ENCODE measurements at regions not wholly inside any gene's neighbourhood (a gene's known extent, or its start where the extent isn't known, plus 50 kb on each side); places are given as distances from the start of the nearest gene placed in this dataset.

GRCh38 chr11:69978841-69979614 lies 99.1 kb upstream of the ANO1 start:
- H3K9ac ChIP-seq (ENCODE audit: insufficient read depth, low read depth, low read length), result no peak overlapping the region
- CTCF ChIA-PET (ENCODE audit: low intra/inter-chr PET ratio, low total read pairs), result no interaction called here
- WGBS (ENCODE audit: low lambda C conversion rate), result 18% methylated on average over 10 of the region's 10 CpGs
- H3K9me3 ChIP-seq (ENCODE audit: low read length), result no peaks in the 10 kb centered on the region
- FAIRE-seq (no peak), ATAC-seq (no peak), DNase-seq (ENCODE audit: low spot score) (no peak)
- no peaks in the 10 kb centered on the region for H4K20me1 ChIP-seq (ENCODE audit: insufficient read depth, low read length)
- no TSS peak for BruUV-seq (replicated peaks)
- POLR2A ChIA-PET, result no interaction called here
- H3K79me2 ChIP-seq (ENCODE audit: insufficient read depth, low read length), result no peaks in the 10 kb centered on the region
- no peak overlapping the region for H3K4me3 ChIP-seq (replicated peaks in 1 of 3; ENCODE audit: insufficient read depth in 1 of 3, low read depth in 2 of 3, low read length in 3 of 3)
- H3K4me2 ChIP-seq (ENCODE audit: low read depth, low read length), result no peak overlapping the region
- H3K27ac ChIP-seq (ENCODE audit: extremely low read length, insufficient read depth, low read length), result no peak overlapping the region
- in situ Hi-C loops (cut with HindIII; ENCODE audit: extremely low pct_ligation_motif_present, low pct_unique_long_range_greater_than_20kb) (no loop called here), intact Hi-C loops (cut with micrococcal nuclease; ENCODE audit: unreplicated experiment) (no loop called here)
- no peak for TF ChIP-seq ZFYVE20 (CRISPR knock-in tag; IDR thresholded peaks at IDR 0.05; ENCODE audit: borderline replicate concordance, low read depth)
- TF ChIP-seq ZKSCAN8 (CRISPR knock-in tag; IDR thresholded peaks at IDR 0.05; ENCODE audit: borderline replicate concordance), result no peak
- no peak for TF ChIP-seq ZFP91 (CRISPR knock-in tag; IDR thresholded peaks at IDR 0.05; ENCODE audit: borderline replicate concordance)
- no peak for TF ChIP-seq MTF2 (CRISPR knock-in tag; IDR thresholded peaks at IDR 0.05; ENCODE audit: borderline replicate concordance)
- no peaks in the 10 kb centered on the region for H3K36me3 ChIP-seq (replicated peaks in 1 of 2; ENCODE audit: control insufficient read depth in 1 of 2, insufficient read depth in 2 of 2, low read length in 2 of 2)
- no peaks in the 10 kb centered on the region for H3K4me1 ChIP-seq (ENCODE audit: insufficient read depth, low read length)
- H3K27me3 ChIP-seq (ENCODE audit: control insufficient read depth in 1 of 2, insufficient read depth in 2 of 2, low read length in 2 of 2), result peaks cover 16 to 74% of the 10 kb centered on the region in 2 experiments
- no peak overlapping the region for H2AFZ ChIP-seq (ENCODE audit: low read length)

GRCh38 chr11:69979632-69980031 lies 98.5 kb upstream of the ANO1 start:
- Histone ChIP-seq H3K4me2 (ENCODE audit: low read depth, low read length) (no peak overlapping the region), H2AFZ (ENCODE audit: low read length) (no peak overlapping the region), H3K9ac (ENCODE audit: insufficient read depth, low read depth, low read length) (no peak overlapping the region), H3K4me3 (replicated peaks in 1 of 3; ENCODE audit: insufficient read depth in 1 of 3, low read depth in 2 of 3, low read length in 3 of 3) (no peak overlapping the region), H3K9me3 (ENCODE audit: low read length) (no peaks in the 10 kb centered on the region), H3K36me3 (replicated peaks in 1 of 2; ENCODE audit: control insufficient read depth in 1 of 2, insufficient read depth in 2 of 2, low read length in 2 of 2) (no peaks in the 10 kb centered on the region), H3K27me3 (ENCODE audit: control insufficient read depth in 1 of 2, insufficient read depth in 2 of 2, low read length in 2 of 2) (peaks cover 18 to 76% of the 10 kb centered on the region in 2 experiments), H3K4me1 (ENCODE audit: insufficient read depth, low read length) (no peaks in the 10 kb centered on the region), H4K20me1 (ENCODE audit: insufficient read depth, low read length) (peaks cover 3% of the 10 kb centered on the region; the same call in 1 of the 2 replicates), H3K79me2 (ENCODE audit: insufficient read depth, low read length) (no peaks in the 10 kb centered on the region), H3K27ac (ENCODE audit: extremely low read length, insufficient read depth, low read length) (no peak overlapping the region)
- ChIA-PET CTCF (ENCODE audit: low intra/inter-chr PET ratio, low total read pairs) (no interaction called here), POLR2A (no interaction called here)
- BruUV-seq (replicated peaks), result no TSS peak
- DNase-seq (ENCODE audit: low spot score) (no peak), ATAC-seq (no peak), FAIRE-seq (no peak)
- TF ChIP-seq RNF2 (conservative IDR thresholded peaks at IDR 0.05; ENCODE audit: low read depth) (no peak), ARID2 (CRISPR knock-in tag; IDR thresholded peaks at IDR 0.05; ENCODE audit: borderline replicate concordance) (no peak), ZIK1 (CRISPR knock-in tag; IDR thresholded peaks at IDR 0.05; ENCODE audit: borderline replicate concordance, low read depth) (no peak), ZNF446 (CRISPR knock-in tag; IDR thresholded peaks at IDR 0.05) (no peak), ISL2 (CRISPR knock-in tag; IDR thresholded peaks at IDR 0.05) (no peak), AHDC1 (CRISPR knock-in tag; IDR thresholded peaks at IDR 0.05; ENCODE audit: borderline replicate concordance) (no peak)
- WGBS (ENCODE audit: low lambda C conversion rate), result 45% methylated on average over 6 of the region's 9 CpGs
- in situ Hi-C loops (cut with HindIII; ENCODE audit: extremely low pct_ligation_motif_present, low pct_unique_long_range_greater_than_20kb), result no loop called here
- intact Hi-C loops (cut with micrococcal nuclease; ENCODE audit: unreplicated experiment), result no loop called here

Data from HepG2 (cell line).